ENCODE measurements at regions not wholly inside any gene's neighbourhood (a gene's known extent, or its start where the extent isn't known, plus 50 kb on each side); places are given as distances from the start of the nearest gene placed in this dataset.

DNA sequence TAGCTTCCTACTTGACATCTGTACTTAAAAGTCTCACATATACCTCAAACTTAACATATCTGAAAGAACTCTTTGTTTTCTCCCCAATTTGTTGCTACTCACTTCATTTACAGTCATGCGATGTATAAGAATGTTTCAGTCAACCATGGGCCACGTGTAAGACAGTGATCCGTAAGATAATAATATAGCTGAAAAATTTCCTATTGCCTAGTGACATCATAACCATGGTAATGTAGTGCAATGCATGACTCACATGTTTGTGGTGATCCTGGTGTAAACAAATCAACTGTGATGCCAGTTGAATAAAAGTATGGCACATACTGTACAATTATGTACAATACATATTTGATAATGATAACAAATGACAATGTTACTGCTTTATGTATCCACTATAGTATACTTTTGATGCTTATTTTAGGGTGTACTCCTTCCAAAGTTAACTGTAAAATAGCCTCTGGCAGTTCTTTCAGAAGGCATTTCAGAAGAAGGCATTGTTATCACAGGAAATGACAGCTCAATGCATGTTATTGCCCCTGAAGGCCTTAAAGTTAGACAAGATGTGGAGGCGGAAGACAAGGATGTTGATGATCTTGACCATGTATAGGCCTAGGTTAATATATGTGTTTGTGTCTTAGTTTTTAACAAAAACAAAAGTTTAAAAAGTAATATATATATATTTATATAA, 579.0 kb downstream of the EPHA7 start:
- H3K36me3 ChIP-seq (replicated peaks in 1 of 2; ENCODE audit: insufficient read depth in 1 of 2, low read depth in 2 of 2): no peaks in the 10 kb centered on the region
- ATAC-seq: no peak
- 72 to 75% methylated on average over 4 of the region's 4 CpGs for WGBS, 2 donors

DNA sequence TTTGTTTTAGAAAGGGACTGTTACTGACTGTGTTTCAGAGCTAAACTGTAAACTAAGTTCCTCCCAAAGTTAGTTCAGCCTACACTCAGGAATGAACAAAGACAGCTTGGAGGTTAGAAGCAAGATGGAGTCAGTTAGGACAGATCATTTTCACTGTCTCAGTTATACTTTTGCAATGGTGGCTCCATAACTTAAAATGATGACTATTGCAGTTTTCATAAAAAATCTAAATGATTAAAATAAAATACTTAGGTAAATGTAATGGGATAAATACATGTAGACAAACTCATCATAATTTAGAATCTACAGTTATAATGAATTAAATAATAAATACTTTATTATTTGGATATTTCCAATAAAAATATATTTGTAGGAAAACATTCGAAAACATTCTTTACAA, 590.6 kb downstream of the EPHA7 start:
- Histone ChIP-seq H3K4me1 (no peaks in the 10 kb centered on the region), H3K9me3 (no peaks in the 10 kb centered on the region), H3K27me3 (no peaks in the 10 kb centered on the region), H3K27ac (no peak overlapping the region), H3K4me3 (no peak overlapping the region), H3K36me3 (replicated peaks in 1 of 2; ENCODE audit: insufficient read depth in 1 of 2, low read depth in 2 of 2) (no peaks in the 10 kb centered on the region)
- intact Hi-C loops (cut with DNase I): no loop called here
- TF ChIP-seq, protein P1, sequence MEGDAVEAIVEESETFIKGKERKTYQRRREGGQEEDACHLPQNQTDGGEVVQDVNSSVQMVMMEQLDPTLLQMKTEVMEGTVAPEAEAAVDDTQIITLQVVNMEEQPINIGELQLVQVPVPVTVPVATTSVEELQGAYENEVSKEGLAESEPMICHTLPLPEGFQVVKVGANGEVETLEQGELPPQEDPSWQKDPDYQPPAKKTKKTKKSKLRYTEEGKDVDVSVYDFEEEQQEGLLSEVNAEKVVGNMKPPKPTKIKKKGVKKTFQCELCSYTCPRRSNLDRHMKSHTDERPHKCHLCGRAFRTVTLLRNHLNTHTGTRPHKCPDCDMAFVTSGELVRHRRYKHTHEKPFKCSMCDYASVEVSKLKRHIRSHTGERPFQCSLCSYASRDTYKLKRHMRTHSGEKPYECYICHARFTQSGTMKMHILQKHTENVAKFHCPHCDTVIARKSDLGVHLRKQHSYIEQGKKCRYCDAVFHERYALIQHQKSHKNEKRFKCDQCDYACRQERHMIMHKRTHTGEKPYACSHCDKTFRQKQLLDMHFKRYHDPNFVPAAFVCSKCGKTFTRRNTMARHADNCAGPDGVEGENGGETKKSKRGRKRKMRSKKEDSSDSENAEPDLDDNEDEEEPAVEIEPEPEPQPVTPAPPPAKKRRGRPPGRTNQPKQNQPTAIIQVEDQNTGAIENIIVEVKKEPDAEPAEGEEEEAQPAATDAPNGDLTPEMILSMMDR (IDR thresholded peaks at IDR 0.05): no peak
- TF ChIP-seq POLR2A (IDR thresholded peaks at IDR 0.05): no peak
- ATAC-seq (no peak), DNase-seq (no peak)
- WGBS, 2 donors: 86 to 93% methylated on average over 1 of the region's 1 CpG

More for the DNA sequence above, 579.0 kb downstream of the EPHA7 start:
- no peaks in the 10 kb centered on the region for H3K9me3 ChIP-seq
- no peaks in the 10 kb centered on the region for H3K27me3 ChIP-seq
- no peak overlapping the region for H3K4me3 ChIP-seq
- H3K4me1 ChIP-seq: no peaks in the 10 kb centered on the region
- TF ChIP-seq, protein P1 (IDR thresholded peaks at IDR 0.05): no peak
- TF ChIP-seq POLR2A (IDR thresholded peaks at IDR 0.05): no peak
- no peak for DNase-seq
- H3K27ac ChIP-seq: no peak overlapping the region
- intact Hi-C loops (cut with DNase I): no loop called here

DNA sequence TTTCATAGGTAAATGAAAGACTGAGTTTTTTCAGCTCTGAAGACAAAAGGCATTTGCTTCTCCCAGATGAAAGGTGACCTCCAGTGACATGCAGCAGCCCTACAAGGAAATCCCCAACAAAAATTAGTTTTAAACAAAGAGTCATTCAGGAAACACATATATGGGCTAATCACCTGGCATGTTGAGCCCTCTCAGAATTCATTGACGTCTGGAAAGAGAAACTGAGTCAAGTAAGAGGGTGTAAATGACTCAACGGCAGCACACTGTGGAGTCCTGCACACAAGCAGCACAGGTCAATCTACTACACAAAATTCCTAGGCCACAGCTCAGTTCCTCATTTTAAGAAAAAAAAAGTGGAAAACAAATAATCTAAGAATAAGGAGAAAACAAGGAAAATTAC, 592.3 kb downstream of the EPHA7 start:
- DNase-seq (no peak), ATAC-seq (no peak)
- no peaks in the 10 kb centered on the region for H3K36me3 ChIP-seq (replicated peaks in 1 of 2; ENCODE audit: insufficient read depth in 1 of 2, low read depth in 2 of 2)
- no peaks in the 10 kb centered on the region for H3K4me1 ChIP-seq
- 47 to 54% methylated on average over 2 of the region's 2 CpGs for WGBS, 2 donors
- H3K9me3 ChIP-seq: no peaks in the 10 kb centered on the region
- H3K27ac ChIP-seq: no peak overlapping the region
- intact Hi-C loops (cut with DNase I): no loop called here
- TF ChIP-seq POLR2A (IDR thresholded peaks at IDR 0.05): no peak
- TF ChIP-seq, protein P1 (IDR thresholded peaks at IDR 0.05): no peak
- H3K4me3 ChIP-seq: no peak overlapping the region
- no peaks in the 10 kb centered on the region for H3K27me3 ChIP-seq

DNA sequence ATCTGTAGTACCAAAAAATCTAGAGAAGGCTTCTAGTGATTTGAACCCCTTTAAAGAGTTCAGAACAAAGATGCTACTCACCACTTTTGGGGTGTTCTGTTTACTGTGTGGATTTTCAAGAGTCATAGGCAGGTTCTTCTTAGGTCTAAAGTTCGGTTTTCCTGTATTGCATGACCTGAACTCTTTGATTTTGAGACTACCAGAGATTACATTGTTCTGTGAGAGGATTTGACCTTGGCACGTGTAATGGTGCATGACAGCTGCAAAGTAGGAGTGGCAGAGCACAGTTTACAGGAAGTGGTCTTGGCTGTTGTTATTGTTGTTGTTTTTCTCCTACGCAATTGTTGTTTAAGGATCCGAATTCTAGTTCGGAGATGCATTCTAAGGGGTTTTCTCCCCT, 592.7 kb downstream of the EPHA7 start:
- TF ChIP-seq POLR2A (IDR thresholded peaks at IDR 0.05): no peak
- TF ChIP-seq, protein P1 (IDR thresholded peaks at IDR 0.05): no peak
- ATAC-seq: no peak

DNA sequence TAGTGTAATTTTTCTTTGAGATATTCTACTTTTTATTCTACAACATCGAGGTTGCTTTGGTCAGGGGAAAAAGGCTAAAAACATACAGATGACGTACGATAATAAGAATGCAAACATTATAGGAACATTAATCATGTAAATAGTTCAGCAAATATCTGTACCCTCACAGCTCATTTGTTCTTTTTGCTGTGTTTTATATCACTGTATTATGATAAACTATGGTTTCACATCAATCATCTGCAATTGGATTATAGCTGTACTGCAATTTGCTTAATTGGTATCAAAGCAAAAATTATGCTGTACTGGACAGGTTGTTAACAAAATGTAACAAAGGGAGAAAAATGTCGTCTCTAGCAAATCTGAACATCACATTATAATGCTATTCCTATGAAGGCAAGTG, 597.1 kb downstream of the EPHA7 start:
- no peak for ATAC-seq
- Histone ChIP-seq H3K9me3 (no peaks in the 10 kb centered on the region), H3K4me1 (no peaks in the 10 kb centered on the region), H3K36me3 (replicated peaks in 1 of 2; ENCODE audit: insufficient read depth in 1 of 2, low read depth in 2 of 2) (no peaks in the 10 kb centered on the region), H3K4me3 (no peak overlapping the region), H3K27ac (no peak overlapping the region), H3K27me3 (no peaks in the 10 kb centered on the region)
- WGBS, 2 donors: 16 to 23% methylated on average over 4 of the region's 4 CpGs
- TF ChIP-seq, protein P1 (IDR thresholded peaks at IDR 0.05): no peak
- no peak for TF ChIP-seq POLR2A (IDR thresholded peaks at IDR 0.05)
- DNase-seq: no peak
- intact Hi-C loops (cut with DNase I): no loop called here

More for the DNA sequence above, 592.7 kb downstream of the EPHA7 start:
- H3K27me3 ChIP-seq: no peaks in the 10 kb centered on the region
- no peaks in the 10 kb centered on the region for H3K36me3 ChIP-seq (replicated peaks in 1 of 2; ENCODE audit: insufficient read depth in 1 of 2, low read depth in 2 of 2)
- H3K9me3 ChIP-seq: no peaks in the 10 kb centered on the region
- intact Hi-C loops (cut with DNase I): no loop called here
- H3K27ac ChIP-seq: no peak overlapping the region
- no peak overlapping the region for H3K4me3 ChIP-seq
- H3K4me1 ChIP-seq: no peaks in the 10 kb centered on the region
- WGBS, 2 donors: 53 to 62% methylated on average over 5 of the region's 5 CpGs
- DNase-seq: no peak

Data from body of pancreas (tissue), 4 donors.